ENCODE measurements at regions not wholly inside any gene's neighbourhood (a gene's known extent, or its start where the extent isn't known, plus 50 kb on each side); places are given as distances from the start of the nearest gene placed in this dataset.

GRCh38 chr10:18735711-18736110 is 76.5 kb downstream of the ARL5B start:
- no peaks in the 10 kb centered on the region for H3K4me1 ChIP-seq (ENCODE audit: control insufficient read depth in 2 of 2, insufficient read depth in 2 of 2, low read length in 1 of 2)
- 88 to 91% methylated on average over 2 of the region's 2 CpGs for WGBS, 2 donors
- H3K27ac ChIP-seq (ENCODE audit: low read depth in 2 of 2, low read length in 1 of 2): no peak overlapping the region
- H3K36me3 ChIP-seq (ENCODE audit: control insufficient read depth in 2 of 2, insufficient read depth in 2 of 2, low read length in 1 of 2): no peaks in the 10 kb centered on the region
- no peak overlapping the region for H3K4me3 ChIP-seq (ENCODE audit: low read depth in 1 of 2, low read length in 2 of 2)
- H3K27me3 ChIP-seq (ENCODE audit: control insufficient read depth in 1 of 2, insufficient read depth in 2 of 2, low read length in 2 of 2): no peaks in the 10 kb centered on the region
- peaks cover 2% of the 10 kb centered on the region in 2 donors for H3K9me3 ChIP-seq (ENCODE audit: control insufficient read depth in 2 of 2, insufficient read depth in 1 of 2, low read depth in 1 of 2, low read length in 1 of 2)

GRCh38 chr10:18737236-18737635 is 78.0 kb downstream of the ARL5B start:
- 56 to 67% methylated on average over 2 of the region's 2 CpGs for WGBS, 2 donors
- Histone ChIP-seq H3K36me3 (ENCODE audit: control insufficient read depth in 2 of 2, insufficient read depth in 2 of 2, low read length in 1 of 2) (no peaks in the 10 kb centered on the region), H3K27ac (ENCODE audit: low read depth in 2 of 2, low read length in 1 of 2) (no peak overlapping the region)

GRCh38 chr10:18737841-18738240 is 78.6 kb downstream of the ARL5B start:
- no peaks in the 10 kb centered on the region for H3K36me3 ChIP-seq (ENCODE audit: control insufficient read depth in 2 of 2, insufficient read depth in 2 of 2, low read length in 1 of 2)

More at GRCh38 chr10:18737236-18737635, 78.0 kb downstream of the ARL5B start:
- H3K4me3 ChIP-seq (ENCODE audit: low read depth in 1 of 2, low read length in 2 of 2): no peak overlapping the region
- no peaks in the 10 kb centered on the region for H3K4me1 ChIP-seq (ENCODE audit: control insufficient read depth in 2 of 2, insufficient read depth in 2 of 2, low read length in 1 of 2)
- no peaks in the 10 kb centered on the region for H3K27me3 ChIP-seq (ENCODE audit: control insufficient read depth in 1 of 2, insufficient read depth in 2 of 2, low read length in 2 of 2)
- peaks cover 2% of the 10 kb centered on the region in 2 donors for H3K9me3 ChIP-seq (ENCODE audit: control insufficient read depth in 2 of 2, insufficient read depth in 1 of 2, low read depth in 1 of 2, low read length in 1 of 2)

GRCh38 chr10:18738835-18739234 is 79.6 kb downstream of the ARL5B start:
- Histone ChIP-seq H3K27me3 (ENCODE audit: control insufficient read depth in 1 of 2, insufficient read depth in 2 of 2, low read length in 2 of 2) (no peaks in the 10 kb centered on the region), H3K27ac (ENCODE audit: low read depth in 2 of 2, low read length in 1 of 2) (no peak overlapping the region), H3K9me3 (ENCODE audit: control insufficient read depth in 2 of 2, insufficient read depth in 1 of 2, low read depth in 1 of 2, low read length in 1 of 2) (peaks cover 2% of the 10 kb centered on the region in 2 donors), H3K4me1 (ENCODE audit: control insufficient read depth in 2 of 2, insufficient read depth in 2 of 2, low read length in 1 of 2) (no peaks in the 10 kb centered on the region), H3K36me3 (ENCODE audit: control insufficient read depth in 2 of 2, insufficient read depth in 2 of 2, low read length in 1 of 2) (no peaks in the 10 kb centered on the region), H3K4me3 (ENCODE audit: low read depth in 1 of 2, low read length in 2 of 2) (no peak overlapping the region)
- WGBS, 2 donors: 62% methylated on average over 3 of the region's 3 CpGs

More at GRCh38 chr10:18737841-18738240, 78.6 kb downstream of the ARL5B start:
- WGBS, 2 donors: 79 to 81% methylated on average over 8 of the region's 8 CpGs
- no peak overlapping the region for H3K4me3 ChIP-seq (ENCODE audit: low read depth in 1 of 2, low read length in 2 of 2)
- peaks cover 2% of the 10 kb centered on the region in 2 donors for H3K9me3 ChIP-seq (ENCODE audit: control insufficient read depth in 2 of 2, insufficient read depth in 1 of 2, low read depth in 1 of 2, low read length in 1 of 2)
- no peaks in the 10 kb centered on the region for H3K27me3 ChIP-seq (ENCODE audit: control insufficient read depth in 1 of 2, insufficient read depth in 2 of 2, low read length in 2 of 2)
- H3K4me1 ChIP-seq (ENCODE audit: control insufficient read depth in 2 of 2, insufficient read depth in 2 of 2, low read length in 1 of 2): no peaks in the 10 kb centered on the region
- no peak overlapping the region for H3K27ac ChIP-seq (ENCODE audit: low read depth in 2 of 2, low read length in 1 of 2)

- Histone ChIP-seq H3K36me3 (ENCODE audit: control insufficient read depth in 2 of 2, insufficient read depth in 2 of 2, low read length in 1 of 2) (no peaks in the 10 kb centered on the region), H3K4me1 (ENCODE audit: control insufficient read depth in 2 of 2, insufficient read depth in 2 of 2, low read length in 1 of 2) (no peaks in the 10 kb centered on the region), H3K4me3 (ENCODE audit: low read depth in 1 of 2, low read length in 2 of 2) (no peak overlapping the region), H3K9me3 (ENCODE audit: control insufficient read depth in 2 of 2, insufficient read depth in 1 of 2, low read depth in 1 of 2, low read length in 1 of 2) (no peaks in the 10 kb centered on the region), H3K27me3 (ENCODE audit: control insufficient read depth in 1 of 2, insufficient read depth in 2 of 2, low read length in 2 of 2) (no peaks in the 10 kb centered on the region), H3K27ac (ENCODE audit: low read depth in 2 of 2, low read length in 1 of 2) (no peak overlapping the region)
Observed at GRCh38 chr10:18743926-18744325, 84.7 kb downstream of the ARL5B start.

GRCh38 chr10:18753312-18753895 is 94.2 kb downstream of the ARL5B start:
- H3K27ac ChIP-seq (ENCODE audit: low read depth in 2 of 2, low read length in 1 of 2): peak overlapping the region in 1 of 2 donors; percentile 13
- H3K4me3 ChIP-seq (ENCODE audit: low read depth in 1 of 2, low read length in 2 of 2): no peak overlapping the region
- WGBS, 2 donors: 67% methylated on average over 11 of the region's 11 CpGs
- no peaks in the 10 kb centered on the region for H3K36me3 ChIP-seq (ENCODE audit: control insufficient read depth in 2 of 2, insufficient read depth in 2 of 2, low read length in 1 of 2)
- H3K27me3 ChIP-seq (ENCODE audit: control insufficient read depth in 1 of 2, insufficient read depth in 2 of 2, low read length in 2 of 2): no peaks in the 10 kb centered on the region
- H3K4me1 ChIP-seq (ENCODE audit: control insufficient read depth in 2 of 2, insufficient read depth in 2 of 2, low read length in 1 of 2): no peaks in the 10 kb centered on the region
- no peaks in the 10 kb centered on the region for H3K9me3 ChIP-seq (ENCODE audit: control insufficient read depth in 2 of 2, insufficient read depth in 1 of 2, low read depth in 1 of 2, low read length in 1 of 2)

GRCh38 chr10:18759575-18759974 is 100.3 kb downstream of the ARL5B start:
- Histone ChIP-seq H3K4me3 (ENCODE audit: low read depth in 1 of 2, low read length in 2 of 2) (no peak overlapping the region), H3K36me3 (ENCODE audit: control insufficient read depth in 2 of 2, insufficient read depth in 2 of 2, low read length in 1 of 2) (no peaks in the 10 kb centered on the region), H3K27me3 (ENCODE audit: control insufficient read depth in 1 of 2, insufficient read depth in 2 of 2, low read length in 2 of 2) (no peaks in the 10 kb centered on the region), H3K4me1 (ENCODE audit: control insufficient read depth in 2 of 2, insufficient read depth in 2 of 2, low read length in 1 of 2) (no peaks in the 10 kb centered on the region), H3K9me3 (ENCODE audit: control insufficient read depth in 2 of 2, insufficient read depth in 1 of 2, low read depth in 1 of 2, low read length in 1 of 2) (no peaks in the 10 kb centered on the region), H3K27ac (ENCODE audit: low read depth in 2 of 2, low read length in 1 of 2) (no peak overlapping the region)
- WGBS, 2 donors: 86 to 87% methylated on average over 1 of the region's 1 CpG

- H3K4me3 ChIP-seq (ENCODE audit: low read depth in 1 of 2, low read length in 2 of 2): no peak overlapping the region
- no peaks in the 10 kb centered on the region for H3K36me3 ChIP-seq (ENCODE audit: control insufficient read depth in 2 of 2, insufficient read depth in 2 of 2, low read length in 1 of 2)
- H3K4me1 ChIP-seq (ENCODE audit: control insufficient read depth in 2 of 2, insufficient read depth in 2 of 2, low read length in 1 of 2): no peaks in the 10 kb centered on the region
- no peaks in the 10 kb centered on the region for H3K27me3 ChIP-seq (ENCODE audit: control insufficient read depth in 1 of 2, insufficient read depth in 2 of 2, low read length in 2 of 2)
- no peaks in the 10 kb centered on the region for H3K9me3 ChIP-seq (ENCODE audit: control insufficient read depth in 2 of 2, insufficient read depth in 1 of 2, low read depth in 1 of 2, low read length in 1 of 2)
- H3K27ac ChIP-seq (ENCODE audit: low read depth in 2 of 2, low read length in 1 of 2): no peak overlapping the region
- 82 to 88% methylated on average over 4 of the region's 4 CpGs for WGBS, 2 donors
Observed at GRCh38 chr10:18760836-18761235, 101.6 kb downstream of the ARL5B start.

GRCh38 chr10:18767981-18768380 is 108.8 kb downstream of the ARL5B start:
- H3K4me1 ChIP-seq (ENCODE audit: control insufficient read depth in 2 of 2, insufficient read depth in 2 of 2, low read length in 1 of 2): no peaks in the 10 kb centered on the region
- no peaks in the 10 kb centered on the region for H3K36me3 ChIP-seq (ENCODE audit: control insufficient read depth in 2 of 2, insufficient read depth in 2 of 2, low read length in 1 of 2)
- H3K27me3 ChIP-seq (ENCODE audit: control insufficient read depth in 1 of 2, insufficient read depth in 2 of 2, low read length in 2 of 2): no peaks in the 10 kb centered on the region
- no peaks in the 10 kb centered on the region for H3K9me3 ChIP-seq (ENCODE audit: control insufficient read depth in 2 of 2, insufficient read depth in 1 of 2, low read depth in 1 of 2, low read length in 1 of 2)
- no peak overlapping the region for H3K27ac ChIP-seq (ENCODE audit: low read depth in 2 of 2, low read length in 1 of 2)
- H3K4me3 ChIP-seq (ENCODE audit: low read depth in 1 of 2, low read length in 2 of 2): no peak overlapping the region
- 81 to 83% methylated on average over 4 of the region's 4 CpGs for WGBS, 2 donors

GRCh38 chr10:18773180-18773579 is 113.9 kb downstream of the ARL5B start:
- H3K36me3 ChIP-seq (ENCODE audit: control insufficient read depth in 2 of 2, insufficient read depth in 2 of 2, low read length in 1 of 2): no peaks in the 10 kb centered on the region
- H3K4me3 ChIP-seq (ENCODE audit: low read depth in 1 of 2, low read length in 2 of 2): no peak overlapping the region
- H3K4me1 ChIP-seq (ENCODE audit: control insufficient read depth in 2 of 2, insufficient read depth in 2 of 2, low read length in 1 of 2): no peaks in the 10 kb centered on the region
- H3K27me3 ChIP-seq (ENCODE audit: control insufficient read depth in 1 of 2, insufficient read depth in 2 of 2, low read length in 2 of 2): no peaks in the 10 kb centered on the region
- no peaks in the 10 kb centered on the region for H3K9me3 ChIP-seq (ENCODE audit: control insufficient read depth in 2 of 2, insufficient read depth in 1 of 2, low read depth in 1 of 2, low read length in 1 of 2)
- WGBS, 2 donors: 85 to 90% methylated on average over 4 of the region's 4 CpGs
- H3K27ac ChIP-seq (ENCODE audit: low read depth in 2 of 2, low read length in 1 of 2): no peak overlapping the region

All from esophagus (tissue), 2 donors.